ENCODE measurements at regions not wholly inside any gene's neighbourhood (a gene's known extent, or its start where the extent isn't known, plus 50 kb on each side); places are given as distances from the start of the nearest gene placed in this dataset.

GRCh38 chr15:98160236-98160635 lies 199.7 kb downstream of the ARRDC4 start:
- TF ChIP-seq EZH2phosphoT487 (IDR thresholded peaks at IDR 0.05; ENCODE audit: insufficient read depth, low read depth): no peak
- no peak for TF ChIP-seq EZH2 (IDR thresholded peaks at IDR 0.05; ENCODE audit: insufficient read depth, poor library complexity, severe bottlenecking)
